SK-N-SH (cell line): ENCODE measurements at regions not wholly inside any gene's neighbourhood (a gene's known extent, or its start where the extent isn't known, plus 50 kb on each side); places are given as distances from the start of the nearest gene placed in this dataset.

Experiments
- CHD2 ChIP-seq: fragments of 150-350 bp; IDR thresholded peaks from 2 replicates; pipeline ENCODE4 v1.6.1; 2018; ENCODE audit warnings: low read length; ENCODE audit not compliant: partially characterized antibody
- CTCF ChIP-seq: fragments of 200-600 bp; sonication (generic); IDR thresholded peaks from 2 replicates; pipeline ENCODE4 v1.6.1; 2017; ENCODE audit warnings: antibody characterized with exemption, mild to moderate bottlenecking, moderate library complexity
- GATA2 ChIP-seq: sonication (generic); formaldehyde crosslinking; IDR thresholded peaks from 2 replicates; pipeline ENCODE4 v1.5.0; 2020; ENCODE audit warnings: mild to moderate bottlenecking, missing genetic modification reagents
- POLR2AphosphoS5 ChIP-seq: IDR thresholded peaks from 2 replicates; pipeline ENCODE4 v1.6.1; 2012; ENCODE audit warnings: low read depth, low read length
- RAD21 ChIP-seq: IDR thresholded peaks from 2 replicates; pipeline ENCODE4 v1.6.1; 2012; ENCODE audit warnings: mild to moderate bottlenecking, low read length
- RXRA ChIP-seq: IDR thresholded peaks from 2 replicates; pipeline ENCODE4 v1.4.0; 2012; ENCODE audit warnings: low read depth, mild to moderate bottlenecking, borderline replicate concordance
- USF1 ChIP-seq: IDR thresholded peaks from 2 replicates; pipeline ENCODE4 v1.4.0; 2012; ENCODE audit warnings: low read depth, borderline replicate concordance

- TF ChIP-seq CTCF (no peak), POLR2AphosphoS5 (no peak), RXRA (no peak), CHD2 (no peak), USF1 (no peak), RAD21 (no peak), GATA2 (CRISPR knock-in tag) (no peak)
Observed at GRCh38 chr5:155211764-155212163, 198.2 kb downstream of the KIF4B start.
